ENCODE measurements at regions not wholly inside any gene's neighbourhood (a gene's known extent, or its start where the extent isn't known, plus 50 kb on each side); places are given as distances from the start of the nearest gene placed in this dataset.
"Not testable (repeated sequence)": the region's sequence is repeated elsewhere in the genome, so short reads cannot be mapped to it uniquely, and the experiment has no call there.

DNA sequence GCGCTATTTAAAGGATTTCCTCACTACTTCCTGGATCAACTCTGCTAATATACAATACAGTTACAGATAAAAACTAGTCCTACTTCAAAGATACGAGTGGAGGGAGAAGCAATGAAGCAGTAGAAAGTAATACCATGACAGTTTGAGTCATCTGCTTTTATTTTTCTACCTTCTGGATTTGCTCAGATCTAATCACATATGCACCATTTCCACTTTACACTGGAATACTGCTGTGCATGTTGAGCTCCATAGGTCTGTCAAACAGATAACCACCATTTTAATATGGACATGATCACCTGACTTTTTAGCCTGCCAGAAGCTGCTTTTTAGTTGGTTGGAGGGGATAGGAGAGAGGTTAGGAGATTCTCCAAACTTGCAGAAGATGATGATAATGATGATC, 92.5 kb downstream of the MMUT start:
- DNase-seq, result no peak

DNA sequence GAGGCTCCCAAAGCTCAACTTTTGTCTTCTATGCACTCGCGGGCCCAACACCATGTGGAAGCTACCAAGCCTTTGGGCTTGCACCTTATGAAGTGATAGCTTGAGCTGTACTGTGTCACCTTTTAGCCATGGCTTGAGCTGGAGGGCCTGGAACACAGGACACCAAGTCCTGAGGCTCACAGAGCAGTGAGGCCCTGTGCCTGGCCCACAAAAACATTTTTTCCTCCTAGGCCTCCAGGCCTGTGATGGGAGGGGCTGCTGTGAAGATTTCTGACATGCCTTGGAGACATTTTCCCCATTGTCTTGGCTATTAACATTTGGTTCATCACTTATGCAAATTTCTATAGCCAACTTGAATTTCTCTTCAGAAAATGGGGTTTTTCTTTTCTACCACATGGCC, 96.5 kb downstream of the MMUT start:
- DNase-seq, result no peak

DNA sequence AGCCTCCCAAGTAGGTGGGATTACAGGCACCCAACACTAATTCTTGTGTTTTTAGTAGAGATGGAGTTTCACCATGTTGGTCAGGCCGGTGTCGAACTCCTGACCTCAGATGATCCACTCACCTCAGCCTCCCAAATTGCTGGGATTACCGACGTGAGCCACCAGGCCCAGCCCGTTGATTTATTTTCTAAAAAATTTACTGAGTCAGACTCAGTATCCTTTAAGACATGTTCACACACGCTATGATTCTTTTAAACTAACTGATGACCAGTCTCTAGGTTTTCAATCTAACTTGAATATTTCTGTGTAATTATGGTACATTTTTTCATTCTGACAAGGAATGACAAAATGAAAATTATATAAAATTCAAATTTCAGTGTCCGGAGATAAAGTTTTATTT, 114.5 kb downstream of the MMUT start:
- DNase-seq, result no peak

DNA sequence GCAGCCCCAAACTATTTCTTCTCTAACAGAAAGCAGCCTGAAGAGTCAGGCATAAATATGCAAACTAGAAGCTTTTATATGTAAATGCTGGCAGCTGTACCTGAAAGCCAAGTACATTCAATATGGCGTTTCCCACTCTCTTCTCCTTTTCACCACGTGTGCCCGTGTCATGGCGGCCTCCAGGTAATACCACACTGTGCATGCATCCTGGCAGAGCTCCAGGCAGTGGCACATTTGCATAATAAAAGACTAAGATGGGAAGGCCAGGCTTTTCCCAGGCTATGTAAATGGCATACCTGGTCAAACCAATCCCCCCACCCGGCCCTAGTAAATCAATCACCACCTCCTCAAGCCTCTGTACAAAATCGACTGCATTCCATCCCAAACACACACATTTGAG, 120.6 kb downstream of the MMUT start:
- no peak for DNase-seq

DNA sequence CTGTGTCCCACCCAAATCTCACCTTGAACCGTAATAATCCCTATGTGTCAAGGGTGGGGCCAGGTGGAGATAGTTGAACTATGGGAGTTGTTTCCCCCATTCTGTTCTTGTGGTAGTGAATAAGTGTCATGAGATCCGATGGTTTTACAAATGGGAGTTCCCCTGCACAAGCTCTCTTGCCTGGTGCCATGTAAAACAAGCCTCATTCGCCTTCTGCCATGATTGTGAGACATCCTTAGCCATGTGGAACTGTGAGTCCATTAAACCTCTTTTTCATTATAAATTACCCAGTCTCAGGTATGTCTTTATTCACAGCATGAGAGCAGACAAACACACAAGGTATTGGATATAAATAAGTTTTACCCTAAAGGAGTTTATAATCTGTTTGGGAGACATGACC, 121.2 kb downstream of the MMUT start:
- no peak for DNase-seq

DNA sequence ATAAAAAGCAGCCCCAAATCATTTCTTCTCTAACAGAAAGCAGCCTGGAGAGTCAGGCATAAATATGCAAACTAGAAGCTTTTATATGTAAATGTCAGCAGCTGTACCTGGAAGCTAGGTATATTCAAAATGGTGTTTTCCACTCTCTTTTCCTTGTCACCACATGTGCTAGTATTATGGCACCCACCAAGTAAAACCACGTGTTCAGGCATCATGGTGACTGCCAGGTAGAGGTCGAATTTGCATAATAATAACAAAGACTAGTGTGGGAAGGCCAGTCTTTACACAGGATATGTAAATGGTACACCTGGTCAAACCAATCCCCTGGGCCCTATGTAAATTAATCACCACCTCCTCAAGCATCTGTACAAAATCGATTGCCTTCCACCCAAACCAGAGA, 124.0 kb downstream of the MMUT start:
- DNase-seq, result no peak

DNA sequence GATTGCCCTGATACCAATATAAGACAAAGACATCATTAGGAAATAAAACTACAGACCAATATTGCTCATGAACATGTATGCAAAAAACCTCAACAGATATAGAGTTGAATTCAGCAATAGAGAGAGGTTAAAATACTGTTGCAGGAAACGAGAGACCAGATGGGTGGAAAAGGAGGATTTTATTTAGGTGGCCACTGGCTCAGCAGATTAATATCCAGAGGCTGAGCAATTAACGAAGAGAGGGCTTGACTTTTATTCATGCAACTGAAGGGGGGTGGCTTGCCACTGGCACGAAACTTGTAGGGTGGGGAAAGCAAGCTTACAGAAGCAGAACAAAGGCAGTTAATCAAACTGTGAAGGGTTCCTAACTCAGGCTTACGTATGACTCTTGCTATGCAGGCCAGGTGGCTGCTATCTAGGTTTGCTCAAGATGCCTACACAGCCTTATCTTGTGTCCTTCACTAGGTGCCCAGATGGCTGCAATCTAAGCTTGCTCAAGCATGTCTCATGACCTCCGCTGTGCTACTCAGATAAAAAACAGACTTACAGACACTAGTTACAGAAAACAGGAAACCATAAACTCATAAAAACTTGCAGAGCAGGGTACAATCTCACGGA, 126.4 kb downstream of the MMUT start:
- no peak for DNase-seq

DNA sequence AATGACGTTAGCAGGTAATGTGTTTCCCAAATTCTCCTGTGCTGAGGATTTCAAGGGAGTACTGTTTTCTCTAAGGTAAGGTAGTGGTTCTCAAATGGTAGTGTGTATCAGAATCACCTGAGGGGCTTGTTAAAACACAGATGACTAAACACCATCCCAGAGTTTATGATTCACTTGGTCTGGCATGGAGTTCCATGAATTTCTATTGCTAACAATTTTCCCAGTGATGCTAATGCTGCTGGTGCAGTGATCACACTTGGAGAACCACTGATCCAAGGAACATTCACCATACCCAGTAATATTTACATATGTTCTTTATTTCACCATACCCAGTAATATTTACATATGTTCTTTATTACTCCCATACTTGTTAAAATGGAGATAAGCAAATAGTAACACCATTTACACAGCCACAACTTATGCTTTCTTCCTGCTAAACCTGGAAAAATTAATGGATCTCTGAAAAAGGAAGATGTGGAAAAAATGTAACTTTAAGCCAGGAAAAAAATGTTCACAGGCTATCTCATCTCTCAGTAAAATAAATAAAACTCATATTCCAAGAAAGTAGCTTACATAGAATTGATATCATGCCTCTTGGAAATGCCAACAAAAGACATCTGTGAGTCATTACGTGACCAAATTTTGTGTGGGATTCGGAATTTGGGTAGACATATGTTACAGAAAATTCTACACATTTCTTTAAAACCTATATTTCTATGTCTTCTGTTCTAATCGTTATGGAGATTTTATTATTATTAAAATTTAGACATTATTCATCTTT, 129.5 kb downstream of the MMUT start:
- no peak for DNase-seq

DNA sequence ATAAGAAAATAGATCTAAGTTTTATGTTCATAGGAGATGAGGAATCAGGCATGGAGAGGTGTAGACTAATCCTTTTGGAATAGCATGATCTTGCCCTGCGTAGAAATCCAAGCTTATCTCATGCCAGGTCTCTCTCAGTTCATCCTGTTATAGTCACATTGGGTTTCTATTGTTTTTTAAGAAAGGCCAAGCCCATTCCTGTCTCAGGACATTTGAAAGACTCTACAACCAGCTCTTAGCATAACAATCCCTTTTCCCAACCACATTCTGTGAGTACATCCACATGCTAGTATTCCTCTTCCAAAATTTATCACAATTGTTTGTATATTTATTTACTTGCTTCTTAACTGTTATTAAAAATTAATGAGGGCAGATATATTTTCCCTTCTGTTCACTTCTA, 130.3 kb downstream of the MMUT start:
- no peak for DNase-seq

DNA sequence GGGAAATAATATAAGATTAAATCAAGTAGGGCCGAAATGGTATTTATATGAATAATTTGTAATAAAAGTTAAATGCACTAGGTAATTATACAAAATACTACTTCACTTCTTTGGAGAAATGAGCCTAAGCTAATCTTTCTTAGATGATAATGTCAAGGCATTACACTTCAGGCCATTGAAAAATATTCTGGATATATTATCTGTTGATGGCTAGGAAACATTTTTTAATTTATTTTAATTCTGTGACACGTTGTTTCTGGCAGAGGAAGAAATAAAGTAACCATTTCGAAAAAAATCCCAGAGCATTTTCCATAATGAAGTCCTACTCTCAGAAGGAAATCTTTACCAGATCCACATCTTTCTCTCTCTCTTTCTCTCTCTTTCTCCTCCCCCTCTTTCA, 133.9 kb downstream of the MMUT start:
- DNase-seq, result no peak

DNA sequence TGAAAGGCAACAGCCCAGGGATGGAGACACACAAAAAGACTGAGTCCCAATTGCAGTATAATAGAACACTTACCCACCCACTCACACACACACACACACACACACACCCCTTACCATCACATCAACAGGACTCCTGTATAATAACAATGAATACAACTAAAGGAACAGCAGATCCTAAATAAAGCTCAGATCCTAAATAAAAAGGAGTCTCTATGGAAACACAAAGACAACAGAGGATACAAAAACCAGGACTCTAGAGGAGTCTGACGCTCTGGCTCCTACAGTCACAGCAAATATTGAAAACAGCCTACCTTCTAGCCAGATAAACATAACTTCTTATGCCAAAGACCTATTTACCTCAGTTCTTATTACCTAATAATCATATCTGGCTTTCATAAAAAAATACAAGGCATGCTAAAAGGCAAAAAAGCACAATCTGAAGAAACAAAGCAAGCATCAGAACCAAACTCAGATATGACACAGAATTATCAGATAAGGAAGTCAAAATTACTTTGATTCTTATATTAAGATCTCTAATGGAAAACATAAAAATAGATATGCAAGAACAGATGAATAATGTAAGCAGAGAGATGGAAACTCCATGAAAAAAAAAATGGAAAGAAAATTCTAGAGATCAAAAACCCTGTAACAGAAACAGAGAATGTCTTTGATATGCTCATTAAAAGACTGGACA, 134.9 kb downstream of the MMUT start:
- no peak for DNase-seq

DNA sequence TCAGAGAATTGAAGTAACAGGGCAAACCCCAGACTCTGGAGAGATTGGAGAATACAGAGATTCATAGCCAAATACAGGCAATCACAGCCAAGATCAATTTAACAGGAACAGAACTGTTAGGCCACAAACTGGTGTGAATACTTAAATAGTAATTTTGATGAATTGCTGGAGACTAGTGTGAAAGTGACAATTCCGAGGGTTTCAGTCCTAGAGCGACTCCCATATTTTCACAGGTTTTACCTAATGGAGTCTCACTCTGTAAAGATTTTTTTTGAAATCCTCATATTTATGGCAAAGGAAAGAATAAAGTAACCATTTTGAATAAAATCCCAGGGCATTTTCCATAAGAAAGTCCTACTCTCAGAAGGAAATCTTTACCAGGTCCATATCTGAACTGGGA, 135.5 kb downstream of the MMUT start:
- DNase-seq, result no peak

DNA sequence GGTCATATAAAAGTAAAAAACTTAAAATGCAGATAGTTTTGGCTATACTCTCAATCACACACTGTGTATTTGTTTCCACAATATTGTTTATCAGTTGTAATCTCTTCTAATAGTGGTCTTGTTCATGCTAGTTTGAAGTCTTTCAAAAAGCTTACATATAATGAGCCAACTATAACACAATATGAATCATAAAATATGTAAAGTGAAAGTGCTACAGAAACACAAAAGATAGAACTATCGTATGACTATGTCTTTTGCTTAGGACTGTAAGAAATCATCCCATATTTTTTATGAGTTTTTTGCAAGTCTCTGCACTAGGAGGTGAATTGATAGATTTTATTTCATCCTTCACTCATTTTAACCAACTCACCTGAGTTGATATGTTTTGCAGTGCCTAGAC, 136.0 kb downstream of the MMUT start:
- no peak for DNase-seq

DNA sequence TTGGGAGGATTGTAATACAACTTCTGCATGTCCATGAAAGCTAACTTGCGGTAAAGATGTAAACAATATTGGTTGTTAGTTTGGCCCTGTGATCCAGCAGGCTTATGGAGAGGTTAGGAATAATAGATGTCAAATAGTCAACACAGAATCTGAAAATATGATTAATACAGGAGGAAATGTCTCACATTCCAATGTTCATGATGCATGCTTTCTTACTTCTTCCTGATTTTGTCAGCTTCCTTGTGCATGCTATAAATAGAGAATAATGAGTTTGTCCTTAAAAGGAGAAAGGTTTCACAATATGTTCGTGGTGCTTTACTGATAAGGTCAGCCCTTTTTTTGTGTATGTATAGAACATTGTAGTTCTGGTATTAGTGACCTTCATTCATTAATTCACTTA, 136.7 kb downstream of the MMUT start:
- DNase-seq, result no peak

DNA sequence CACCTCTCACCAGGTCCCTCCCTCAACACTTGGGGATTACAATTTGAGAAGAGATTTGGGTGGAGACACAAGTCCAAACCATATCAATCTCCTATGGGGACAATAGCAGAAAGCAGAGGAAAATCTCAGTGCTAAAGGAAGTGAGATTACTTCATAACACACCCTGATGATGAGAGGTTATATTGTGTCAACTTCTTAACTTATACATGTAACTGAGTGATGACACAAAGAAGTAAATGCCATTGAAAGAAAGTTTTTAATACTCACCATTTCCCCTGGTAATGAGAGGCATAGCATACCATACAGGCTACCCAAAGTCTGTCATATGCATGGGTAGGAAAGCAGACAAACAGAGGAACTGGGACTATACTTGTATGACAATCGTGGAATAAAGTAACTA, 137.2 kb downstream of the MMUT start:
- DNase-seq, result no peak

DNA sequence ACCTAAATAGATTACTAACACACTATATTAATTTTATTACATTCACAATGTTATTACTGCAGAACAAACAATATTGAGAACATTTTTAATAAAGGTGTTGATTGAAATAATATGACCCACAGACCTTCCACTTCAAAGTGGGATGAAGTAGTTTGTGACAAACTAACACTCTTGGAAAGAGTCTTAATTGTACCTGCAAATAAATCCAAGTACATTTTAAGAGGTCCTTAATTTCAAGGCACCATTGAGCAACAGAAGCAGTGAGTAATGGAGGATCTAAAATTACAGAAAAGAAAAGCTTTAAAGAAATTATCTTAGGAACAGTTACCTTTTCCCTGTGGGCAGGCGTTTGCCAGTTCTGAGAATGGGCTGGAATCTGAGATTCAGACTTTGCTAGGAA, 140.2 kb downstream of the MMUT start:
- DNase-seq, result no peak

DNA sequence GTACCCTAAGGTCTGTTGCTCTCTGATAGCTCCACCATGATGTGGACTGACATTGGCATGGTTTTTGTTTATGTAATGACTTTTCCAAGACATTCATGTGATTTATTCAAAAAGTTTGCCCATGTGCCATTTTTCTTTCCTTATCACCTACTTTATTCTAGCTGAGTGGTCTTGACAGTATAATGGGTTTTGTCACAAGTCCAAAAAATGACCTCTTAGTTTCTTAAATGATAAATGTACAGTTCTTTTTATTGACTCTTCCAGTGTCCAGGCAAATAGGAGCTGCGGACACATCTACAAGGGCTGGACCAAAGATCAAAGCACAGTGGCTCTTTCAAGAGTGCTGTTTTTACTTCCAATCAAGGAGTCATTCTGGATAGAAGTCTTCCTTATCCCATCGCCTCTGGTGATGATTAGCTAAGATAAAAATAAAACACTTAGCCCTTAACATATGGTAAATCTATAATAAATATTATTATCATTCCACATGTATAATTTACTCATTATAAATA, 141.4 kb downstream of the MMUT start:
- DNase-seq, result no peak

DNA sequence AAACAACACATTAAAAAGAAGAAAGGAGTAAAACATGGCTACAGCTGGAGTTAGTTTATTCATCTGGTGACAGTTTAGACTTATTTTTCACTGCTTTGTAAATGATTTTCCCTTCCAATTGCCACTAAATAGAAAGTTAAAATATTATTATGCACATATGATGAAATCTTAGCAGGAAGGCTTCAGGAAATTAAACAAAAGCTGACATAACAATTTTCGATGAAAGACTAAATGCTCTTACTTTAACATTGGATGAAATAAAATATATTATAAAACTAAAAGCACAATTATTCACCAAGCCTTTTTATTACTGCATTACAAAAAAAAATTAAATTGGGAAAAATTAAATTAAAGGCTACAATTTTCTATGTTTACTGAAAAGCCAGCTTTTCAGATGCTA, 158.0 kb downstream of the MMUT start:
- DNase-seq, result no peak

DNA sequence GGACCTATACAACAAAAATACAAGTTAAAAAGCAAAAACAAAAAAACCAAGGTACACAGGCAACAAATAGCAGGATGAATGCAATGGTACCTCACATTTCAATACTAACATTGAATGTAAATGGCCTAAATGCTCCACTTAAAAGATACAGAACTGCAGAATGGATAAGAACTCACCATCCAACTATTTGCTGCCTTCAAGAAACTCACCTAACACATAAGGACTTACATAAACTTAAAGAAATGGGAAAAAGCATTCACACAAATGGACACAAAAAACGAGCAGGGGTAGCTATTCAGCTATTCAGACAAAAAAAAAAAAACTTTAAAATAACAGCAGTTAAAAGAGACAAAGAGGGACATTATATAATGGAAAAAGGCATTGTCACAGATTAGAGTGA, 158.7 kb downstream of the MMUT start:
- not testable (repeated sequence) for DNase-seq

DNA sequence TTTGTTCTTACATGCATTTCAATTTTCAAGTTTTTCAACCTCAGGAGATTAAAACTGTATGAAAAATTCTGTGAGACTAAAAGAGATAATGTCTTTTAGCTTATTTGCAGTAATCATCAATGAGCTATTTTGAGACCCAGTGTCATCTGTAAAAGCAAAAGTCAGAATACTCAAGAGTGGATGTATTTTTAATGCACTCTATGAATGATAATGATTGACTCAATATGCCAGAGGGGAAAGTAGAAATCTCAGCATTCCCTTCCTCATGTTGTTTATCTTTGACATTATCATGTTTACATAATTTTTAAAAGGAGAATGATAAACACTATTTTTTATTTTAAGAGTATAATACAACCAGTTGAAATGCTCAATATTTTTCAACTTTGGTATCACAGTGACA, 162.1 kb downstream of the MMUT start:
- no peak for DNase-seq

DNA sequence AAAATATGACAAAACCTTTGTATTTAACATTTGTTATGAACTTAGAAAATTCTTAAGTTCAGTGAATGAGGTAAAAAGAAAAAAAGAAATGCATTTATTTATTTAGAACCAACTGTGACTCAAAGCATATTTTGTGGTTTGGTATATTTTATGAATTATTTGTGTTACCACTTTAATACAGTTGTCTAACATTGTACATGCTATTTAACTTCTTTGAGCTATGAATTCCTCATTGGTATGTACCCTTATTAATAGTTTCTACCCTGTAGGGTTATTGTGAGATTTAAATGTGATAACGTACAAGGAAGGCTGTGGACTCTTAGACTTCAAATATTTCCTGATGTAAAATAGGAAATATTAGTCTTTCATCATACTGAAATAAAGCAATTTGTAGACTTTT, 162.6 kb downstream of the MMUT start:
- DNase-seq, result no peak

DNA sequence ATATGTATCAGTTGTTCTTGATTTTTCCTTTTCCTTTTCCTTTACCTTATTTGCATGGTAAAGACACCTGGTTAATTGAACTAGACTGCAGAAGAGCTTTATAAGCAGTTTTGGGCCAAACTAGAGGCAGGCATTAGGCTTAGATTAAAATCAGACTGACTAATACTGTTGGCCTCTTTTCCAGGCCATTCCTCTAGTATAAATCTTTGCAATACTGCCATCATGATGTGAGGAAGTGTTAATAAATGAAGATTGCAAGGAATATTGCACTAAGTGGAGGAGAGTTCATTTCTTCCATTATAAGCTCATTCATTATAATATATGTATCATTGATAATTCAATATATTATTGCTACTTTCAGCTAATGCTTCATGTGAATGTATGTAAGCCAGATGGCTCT, 163.8 kb downstream of the MMUT start:
- DNase-seq, result no peak

DNA sequence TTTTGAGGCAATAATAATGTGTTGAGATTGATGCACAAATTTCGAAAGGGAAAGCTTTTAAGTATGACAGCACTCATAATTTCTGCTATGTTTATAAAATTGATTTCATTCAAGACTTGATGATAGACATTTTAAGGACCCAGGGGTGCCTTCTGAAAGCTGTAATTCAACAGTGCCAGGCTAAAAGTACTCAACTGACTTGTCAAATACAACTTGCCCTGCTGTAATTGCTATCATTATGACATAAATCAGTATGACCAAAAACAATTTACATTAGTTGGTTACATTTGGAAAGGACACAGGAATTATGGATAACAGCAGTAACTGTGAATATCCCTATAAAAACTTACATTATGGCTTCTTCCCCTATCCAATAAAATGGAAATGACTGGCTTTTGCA, 178.9 kb downstream of the MMUT start:
- no peak for DNase-seq

All from inflammatory macrophage treated with lipopolysaccharide for 1 hour (primary cell).